Ectodermal cell (in vitro differentiated cells): ENCODE measurements at regions not wholly inside any gene's neighbourhood (a gene's known extent, or its start where the extent isn't known, plus 50 kb on each side); places are given as distances from the start of the nearest gene placed in this dataset.

Source experiments
- H3K27ac ChIP-seq: 2 replicates; pipeline ENCODE4 v1.7.0; 2013; ENCODE audit warnings: mild to moderate bottlenecking, low read depth, low read length; ENCODE audit not compliant: insufficient read depth, poor library complexity, severe bottlenecking
- H3K27me3 ChIP-seq: 2 replicates; pipeline ENCODE4 v1.7.0; 2013; ENCODE audit warnings: mild to moderate bottlenecking, low read length; ENCODE audit not compliant: insufficient read depth, control insufficient read depth, poor library complexity, severe bottlenecking
- H3K36me3 ChIP-seq: one replicate; pipeline ENCODE4 v1.7.0; 2013; ENCODE audit warnings: low read length; ENCODE audit not compliant: control insufficient read depth, insufficient read depth
- H3K4me1 ChIP-seq: one replicate; pipeline ENCODE4 v1.7.0; 2013; ENCODE audit warnings: low read length; ENCODE audit not compliant: control insufficient read depth, insufficient read depth
- H3K4me3 ChIP-seq: 2 replicates; pipeline ENCODE4 v1.7.0; 2013; ENCODE audit warnings: low read depth, low read length, control low read depth; ENCODE audit not compliant: insufficient read depth
- H3K9me3 ChIP-seq: 2 replicates; pipeline ENCODE4 v1.7.0; 2013; ENCODE audit warnings: mild to moderate bottlenecking, low read length, moderate library complexity; ENCODE audit not compliant: control insufficient read depth
- WGBS, 2 experiments: methylation state at CpG; one replicate each; pipeline ENCODE4 v1.1.7; 2013; ENCODE audit warnings: missing lambda C conversion rate in 2 of 2; 5-methylcytosine and 5-hydroxymethylcytosine counted together

- H3K27me3 ChIP-seq: no peaks in the 10 kb centered on the region
- no peak overlapping the region for H3K27ac ChIP-seq
- no peaks in the 10 kb centered on the region for H3K36me3 ChIP-seq
- H3K4me3 ChIP-seq: no peak overlapping the region
- no peaks in the 10 kb centered on the region for H3K9me3 ChIP-seq
- peaks cover 21% of the 10 kb centered on the region for H3K4me1 ChIP-seq
- WGBS, 2 experiments: 56 to 61% methylated on average over 4 of the region's 4 CpGs
These were observed 592.3 kb downstream of the PKHD1 start for GRCh38 chr6:51495096-51495495.

GRCh38 chr6:51495610-51496396 lies 591.6 kb downstream of the PKHD1 start:
- no peaks in the 10 kb centered on the region for H3K9me3 ChIP-seq
- no peaks in the 10 kb centered on the region for H3K36me3 ChIP-seq
- WGBS, 2 experiments: 76 to 77% methylated on average over 3 of the region's 3 CpGs
- H3K27ac ChIP-seq: no peak overlapping the region
- no peak overlapping the region for H3K4me3 ChIP-seq
- H3K4me1 ChIP-seq: peaks cover 21% of the 10 kb centered on the region
- H3K27me3 ChIP-seq: no peaks in the 10 kb centered on the region

- no peaks in the 10 kb centered on the region for H3K9me3 ChIP-seq
- no peaks in the 10 kb centered on the region for H3K27me3 ChIP-seq
- H3K36me3 ChIP-seq: no peaks in the 10 kb centered on the region
- no peaks in the 10 kb centered on the region for H3K4me1 ChIP-seq
- WGBS, 2 experiments: 90 to 91% methylated on average over 1 of the region's 1 CpG
- H3K27ac ChIP-seq: no peak overlapping the region
- H3K4me3 ChIP-seq: no peak overlapping the region
These were observed 584.4 kb downstream of the PKHD1 start for GRCh38 chr6:51502996-51503395.

GRCh38 chr6:51505434-51505833 lies 582.0 kb downstream of the PKHD1 start:
- no peaks in the 10 kb centered on the region for H3K9me3 ChIP-seq
- H3K27me3 ChIP-seq: no peaks in the 10 kb centered on the region
- H3K36me3 ChIP-seq: no peaks in the 10 kb centered on the region
- no peaks in the 10 kb centered on the region for H3K4me1 ChIP-seq
- no peak overlapping the region for H3K27ac ChIP-seq
- H3K4me3 ChIP-seq: no peak overlapping the region

GRCh38 chr6:51509597-51509996 lies 577.8 kb downstream of the PKHD1 start:
- peaks cover 21% of the 10 kb centered on the region for H3K4me1 ChIP-seq
- no peak overlapping the region for H3K27ac ChIP-seq
- no peak overlapping the region for H3K4me3 ChIP-seq
- no peaks in the 10 kb centered on the region for H3K36me3 ChIP-seq
- 100% methylated on average over 1 to 4 of the region's 5 CpGs for WGBS, 2 experiments
- H3K27me3 ChIP-seq: no peaks in the 10 kb centered on the region
- H3K9me3 ChIP-seq: no peaks in the 10 kb centered on the region

GRCh38 chr6:51511081-51511480 lies 576.3 kb downstream of the PKHD1 start:
- no peaks in the 10 kb centered on the region for H3K36me3 ChIP-seq
- H3K27me3 ChIP-seq: no peaks in the 10 kb centered on the region
- peaks cover 27% of the 10 kb centered on the region for H3K4me1 ChIP-seq
- no peak overlapping the region for H3K4me3 ChIP-seq
- no peaks in the 10 kb centered on the region for H3K9me3 ChIP-seq
- H3K27ac ChIP-seq: no peak overlapping the region

- Histone ChIP-seq H3K4me3 (no peak overlapping the region), H3K36me3 (no peaks in the 10 kb centered on the region), H3K4me1 (peaks cover 27% of the 10 kb centered on the region), H3K27me3 (no peaks in the 10 kb centered on the region), H3K27ac (peak overlapping the region; percentile 78), H3K9me3 (peaks cover 3% of the 10 kb centered on the region)
- 59 to 63% methylated on average over 13 of the region's 13 CpGs for WGBS, 2 experiments
These were observed 573.3 kb downstream of the PKHD1 start for GRCh38 chr6:51513891-51514747.

GRCh38 chr6:51514748-51515402 lies 572.5 kb downstream of the PKHD1 start:
- no peaks in the 10 kb centered on the region for H3K36me3 ChIP-seq
- H3K9me3 ChIP-seq: peaks cover 3% of the 10 kb centered on the region
- H3K4me3 ChIP-seq: no peak overlapping the region
- no peaks in the 10 kb centered on the region for H3K27me3 ChIP-seq
- peaks cover 27% of the 10 kb centered on the region for H3K4me1 ChIP-seq
- WGBS, 2 experiments: 88 to 92% methylated on average over 1 of the region's 1 CpG
- peak overlapping the region; percentile 78 for H3K27ac ChIP-seq

GRCh38 chr6:51526049-51526448 lies 561.4 kb downstream of the PKHD1 start:
- no peaks in the 10 kb centered on the region for H3K27me3 ChIP-seq
- 97 to 98% methylated on average over 3 of the region's 3 CpGs for WGBS, 2 experiments
- H3K4me3 ChIP-seq: no peak overlapping the region
- no peaks in the 10 kb centered on the region for H3K9me3 ChIP-seq
- no peaks in the 10 kb centered on the region for H3K36me3 ChIP-seq
- H3K4me1 ChIP-seq: no peaks in the 10 kb centered on the region
- H3K27ac ChIP-seq: no peak overlapping the region

GRCh38 chr6:51526922-51527321 lies 560.5 kb downstream of the PKHD1 start:
- H3K27ac ChIP-seq: no peak overlapping the region
- WGBS, 2 experiments: 71 to 74% methylated on average over 4 of the region's 5 CpGs

More at GRCh38 chr6:51526922-51527321, 560.5 kb downstream of the PKHD1 start:
- H3K27me3 ChIP-seq: no peaks in the 10 kb centered on the region
- H3K9me3 ChIP-seq: no peaks in the 10 kb centered on the region
- H3K36me3 ChIP-seq: no peaks in the 10 kb centered on the region
- no peak overlapping the region for H3K4me3 ChIP-seq
- no peaks in the 10 kb centered on the region for H3K4me1 ChIP-seq
